GM10266 (cell line): ENCODE measurements at regions not wholly inside any gene's neighbourhood (a gene's known extent, or its start where the extent isn't known, plus 50 kb on each side); places are given as distances from the start of the nearest gene placed in this dataset.

ENCODE experiments used
- DNase-seq: peaks from one replicate; pipeline ENCODE4 v3.0.0; 2012; ENCODE audit errors: extremely low spot score
- CTCF ChIP-seq: IDR thresholded peaks from 2 replicates; pipeline ENCODE4 v1.5.1; 2012; ENCODE audit warnings: mild to moderate bottlenecking, low read depth; ENCODE audit not compliant: control insufficient read depth, insufficient read depth; ENCODE audit errors: missing control alignments

DNA sequence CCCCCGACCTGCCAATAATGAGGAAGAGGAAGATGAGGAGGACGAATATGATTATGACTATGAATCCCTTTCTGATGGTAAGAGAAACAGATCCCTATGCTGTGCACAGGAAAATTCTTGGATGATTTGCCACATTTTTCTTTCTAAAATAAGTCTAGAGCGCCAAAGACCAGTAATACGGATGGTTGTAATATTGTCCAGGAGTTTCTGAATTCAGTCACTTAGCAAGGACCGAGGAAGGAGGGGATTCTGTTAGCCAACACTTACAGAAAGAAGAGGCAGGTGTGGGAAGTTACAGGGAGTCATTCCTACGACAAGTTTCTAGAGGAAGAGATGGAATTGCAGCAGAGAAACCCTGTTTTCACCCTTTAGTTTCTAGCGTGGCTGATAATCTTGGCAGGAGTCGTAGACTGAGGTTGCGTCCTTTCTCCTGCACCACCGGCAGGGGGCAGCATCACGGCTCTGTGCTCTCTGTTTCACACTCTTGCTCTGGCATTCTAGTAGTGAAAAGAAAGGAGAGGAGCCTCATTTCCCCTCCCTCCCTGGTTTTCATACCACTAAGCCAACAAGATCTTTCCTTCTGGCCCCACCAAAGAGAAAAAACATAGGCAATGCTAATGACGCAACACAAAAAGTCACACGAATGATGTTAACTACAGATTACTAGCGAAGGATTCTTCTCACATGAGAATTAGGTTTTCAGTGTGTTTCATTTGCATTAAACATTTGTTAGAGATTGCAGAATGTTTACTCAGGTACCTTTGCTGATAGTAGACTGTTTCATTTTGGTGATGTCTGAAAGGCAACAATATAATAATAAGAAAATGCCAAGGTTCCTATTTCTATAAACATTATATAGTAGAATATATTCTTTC is 82.7 kb downstream of the NOC3L start:
- peak; percentile 89 for TF ChIP-seq CTCF
- peak; percentile 56 for DNase-seq

DNA sequence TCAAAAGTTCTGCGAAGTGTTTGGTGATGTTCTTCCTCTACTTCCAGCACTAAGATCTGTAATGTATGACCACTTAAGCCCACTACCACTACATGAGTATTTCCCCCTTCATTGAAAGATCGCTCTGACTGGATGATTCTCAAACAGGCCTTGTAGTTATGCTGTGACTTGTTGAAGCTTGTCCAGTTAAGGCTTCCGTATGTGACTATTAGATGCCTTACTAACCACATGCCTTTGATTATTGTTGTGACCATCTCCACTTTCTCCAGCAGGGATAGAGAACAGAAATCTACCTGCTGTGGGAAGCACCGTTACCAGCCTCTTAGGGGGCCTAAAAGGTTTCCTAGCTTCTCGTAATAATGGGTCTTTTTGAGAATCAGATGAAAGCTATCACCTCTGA is 81.1 kb downstream of the NOC3L start:
- DNase-seq = no peak
- no peak for TF ChIP-seq CTCF

GRCh38 chr10:94282369-94282768 is 80.4 kb downstream of the NOC3L start:
- no peak for DNase-seq
- TF ChIP-seq CTCF = no peak
